ENCODE measurements at regions not wholly inside any gene's neighbourhood (a gene's known extent, or its start where the extent isn't known, plus 50 kb on each side); places are given as distances from the start of the nearest gene placed in this dataset.

- DNase-seq (ENCODE audit: low read depth), result no peak
Measured at GRCh38 chr12:43054085-43054484, 464.5 kb upstream of the PRICKLE1 start.

DNA sequence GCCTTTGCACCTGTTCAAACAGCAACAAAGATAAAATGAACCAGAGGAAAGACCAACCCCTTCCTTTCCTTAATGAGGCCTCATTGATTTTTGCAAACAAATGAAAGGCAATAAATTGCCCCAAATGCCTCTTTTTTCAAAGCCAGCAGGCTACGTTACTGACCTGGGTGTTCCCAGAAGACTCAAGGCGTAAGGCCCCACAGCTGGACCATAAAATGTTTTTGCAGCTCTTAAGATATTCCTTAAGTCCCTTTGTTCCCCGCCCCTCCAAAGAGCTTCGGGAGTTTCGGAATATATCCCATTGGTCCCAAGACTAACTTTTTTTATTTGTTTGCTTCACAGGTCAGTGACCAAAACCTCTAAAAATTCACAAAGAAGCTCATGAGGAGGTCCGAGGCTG is 462.9 kb upstream of the PRICKLE1 start:
- DNase-seq (ENCODE audit: low read depth), result no peak
- H3K4me3 ChIP-seq (ENCODE audit: control insufficient read depth, low read depth, low read length), result no peak overlapping the region
- TF ChIP-seq, protein P1, sequence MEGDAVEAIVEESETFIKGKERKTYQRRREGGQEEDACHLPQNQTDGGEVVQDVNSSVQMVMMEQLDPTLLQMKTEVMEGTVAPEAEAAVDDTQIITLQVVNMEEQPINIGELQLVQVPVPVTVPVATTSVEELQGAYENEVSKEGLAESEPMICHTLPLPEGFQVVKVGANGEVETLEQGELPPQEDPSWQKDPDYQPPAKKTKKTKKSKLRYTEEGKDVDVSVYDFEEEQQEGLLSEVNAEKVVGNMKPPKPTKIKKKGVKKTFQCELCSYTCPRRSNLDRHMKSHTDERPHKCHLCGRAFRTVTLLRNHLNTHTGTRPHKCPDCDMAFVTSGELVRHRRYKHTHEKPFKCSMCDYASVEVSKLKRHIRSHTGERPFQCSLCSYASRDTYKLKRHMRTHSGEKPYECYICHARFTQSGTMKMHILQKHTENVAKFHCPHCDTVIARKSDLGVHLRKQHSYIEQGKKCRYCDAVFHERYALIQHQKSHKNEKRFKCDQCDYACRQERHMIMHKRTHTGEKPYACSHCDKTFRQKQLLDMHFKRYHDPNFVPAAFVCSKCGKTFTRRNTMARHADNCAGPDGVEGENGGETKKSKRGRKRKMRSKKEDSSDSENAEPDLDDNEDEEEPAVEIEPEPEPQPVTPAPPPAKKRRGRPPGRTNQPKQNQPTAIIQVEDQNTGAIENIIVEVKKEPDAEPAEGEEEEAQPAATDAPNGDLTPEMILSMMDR (IDR thresholded peaks at IDR 0.05; ENCODE audit: control insufficient read depth, insufficient read depth, low read depth, low read length, missing control alignments), result no peak

More at GRCh38 chr12:43054085-43054484, 464.5 kb upstream of the PRICKLE1 start:
- TF ChIP-seq, protein P1 (IDR thresholded peaks at IDR 0.05; ENCODE audit: control insufficient read depth, insufficient read depth, low read depth, low read length, missing control alignments), result no peak
- no peak overlapping the region for H3K4me3 ChIP-seq (ENCODE audit: control insufficient read depth, low read depth, low read length)

DNA sequence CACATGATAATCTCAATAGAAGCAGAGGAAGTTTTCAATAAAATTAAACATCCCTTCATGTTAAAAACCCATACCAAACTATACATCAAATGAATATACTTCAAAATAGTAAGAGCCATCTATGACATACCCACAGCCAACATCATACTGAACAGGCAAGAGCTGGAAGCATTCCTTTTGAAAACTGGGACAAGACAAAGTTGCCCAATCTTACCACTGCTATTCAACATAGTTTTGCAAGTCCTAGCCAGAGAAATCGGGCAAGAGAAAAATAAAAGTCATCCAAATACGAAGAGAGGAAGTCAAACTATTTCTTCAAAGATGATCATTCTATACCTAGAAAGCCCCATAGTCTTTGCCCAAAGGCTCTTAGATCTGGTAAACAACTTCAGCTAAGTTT is 454.7 kb upstream of the PRICKLE1 start:
- peak; percentile 35 for DNase-seq (ENCODE audit: low read depth)
- TF ChIP-seq, protein P1 (IDR thresholded peaks at IDR 0.05; ENCODE audit: control insufficient read depth, insufficient read depth, low read depth, low read length, missing control alignments), result no peak
- no peak overlapping the region for H3K4me3 ChIP-seq (ENCODE audit: control insufficient read depth, low read depth, low read length)

GRCh38 chr12:43038991-43039390 is 449.4 kb upstream of the PRICKLE1 start:
- TF ChIP-seq, protein P1 (IDR thresholded peaks at IDR 0.05; ENCODE audit: control insufficient read depth, insufficient read depth, low read depth, low read length, missing control alignments), result no peak
- DNase-seq (ENCODE audit: low read depth), result no peak

DNA sequence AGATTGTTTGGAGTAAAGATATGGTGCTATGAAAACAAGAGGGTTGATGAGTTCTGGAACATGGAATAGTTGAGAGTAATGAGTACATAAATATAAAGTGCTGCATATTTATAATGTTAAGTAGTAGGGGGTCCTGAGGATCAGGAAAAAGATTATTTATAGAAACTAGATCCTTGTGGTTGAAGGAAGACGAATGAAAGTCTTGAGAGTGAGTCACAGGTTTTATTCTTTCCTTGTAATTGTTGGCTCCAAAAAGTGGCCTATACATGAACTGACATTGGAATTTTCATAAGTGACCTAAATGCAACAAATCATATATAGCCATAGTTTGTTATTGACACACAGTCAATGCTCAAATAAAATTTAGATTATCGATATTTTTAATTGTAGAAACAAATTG is 440.4 kb upstream of the PRICKLE1 start:
- TF ChIP-seq, protein P1 (IDR thresholded peaks at IDR 0.05; ENCODE audit: control insufficient read depth, insufficient read depth, low read depth, low read length, missing control alignments), result no peak
- no peak for DNase-seq (ENCODE audit: low read depth)
- H3K4me3 ChIP-seq (ENCODE audit: control insufficient read depth, low read depth, low read length), result no peak overlapping the region

More at GRCh38 chr12:43038991-43039390, 449.4 kb upstream of the PRICKLE1 start:
- no peak overlapping the region for H3K4me3 ChIP-seq (ENCODE audit: control insufficient read depth, low read depth, low read length)

DNA sequence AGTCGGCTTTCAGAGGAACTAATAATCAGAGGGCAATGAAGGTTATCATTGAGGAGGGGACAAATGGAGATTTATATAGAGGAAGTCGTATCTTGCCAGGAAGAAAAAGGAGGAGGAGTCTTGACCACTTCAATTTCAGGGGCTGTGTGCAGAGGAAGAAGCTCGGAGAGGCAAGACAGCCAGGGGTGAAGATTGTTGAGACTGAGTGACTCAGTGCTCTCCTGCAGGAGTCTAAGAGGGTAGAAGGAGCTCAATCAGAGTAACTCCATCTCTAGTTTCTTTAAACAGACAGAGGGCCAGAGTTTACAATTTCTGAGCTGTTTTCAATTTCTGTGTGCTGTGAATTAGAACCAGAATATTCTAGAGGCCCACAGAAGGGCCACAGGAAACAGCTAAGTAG is 439.3 kb upstream of the PRICKLE1 start:
- DNase-seq (ENCODE audit: low read depth), result no peak

More for the DNA sequence above, 439.3 kb upstream of the PRICKLE1 start:
- TF ChIP-seq, protein P1 (IDR thresholded peaks at IDR 0.05; ENCODE audit: control insufficient read depth, insufficient read depth, low read depth, low read length, missing control alignments), result no peak
- H3K4me3 ChIP-seq (ENCODE audit: control insufficient read depth, low read depth, low read length), result no peak overlapping the region

All from AG09309 (cell line).